SU-DHL-6 (cell line): ENCODE measurements at regions not wholly inside any gene's neighbourhood (a gene's known extent, or its start where the extent isn't known, plus 50 kb on each side); places are given as distances from the start of the nearest gene placed in this dataset.
"Not testable (repeated sequence)": the region's sequence is repeated elsewhere in the genome, so short reads cannot be mapped to it uniquely, and the experiment has no call there.

Experiments
- H2AFZ ChIP-seq: fragments of 200-600 bp; sonication (generic); 2 replicates; pipeline ENCODE4 v1.6.1; 2014; ENCODE audit warnings: low read depth, mild to moderate bottlenecking, moderate library complexity, mixed read lengths, antibody characterized with exemption, low read length; ENCODE audit not compliant: severe bottlenecking
- H3F3A ChIP-seq: fragments of 200-600 bp; shearing (Covaris generic); 2 replicates; pipeline ENCODE4 v1.6.0; 2016; ENCODE audit warnings: antibody characterized with exemption, mild to moderate bottlenecking; ENCODE audit not compliant: insufficient read depth
- H3K27ac ChIP-seq: fragments of 200-600 bp; sonication (generic); 2 replicates; pipeline ENCODE4 v1.5.1; 2016; ENCODE audit warnings: low read depth, mild to moderate bottlenecking, low read length, moderate library complexity, mixed read lengths
- H3K27me3 ChIP-seq: fragments of 200-600 bp; sonication (generic), shearing (Covaris generic); 2 replicates; pipeline ENCODE4 v1.6.0; 2014; ENCODE audit warnings: mild to moderate bottlenecking, low read length
- H3K36me3 ChIP-seq: fragments of 200-600 bp; sonication (generic); 2 replicates; pipeline ENCODE4 v1.6.1; 2014; ENCODE audit warnings: mild to moderate bottlenecking, low read length, mixed read lengths
- H3K4me2 ChIP-seq: fragments of 300-600, 200-600 bp; shearing (Covaris generic), sonication (generic); 2 replicates; pipeline ENCODE4 v1.6.0; 2014; ENCODE audit warnings: low read length, low read depth, mild to moderate bottlenecking; ENCODE audit not compliant: poor library complexity, severe bottlenecking
- H3K4me3 ChIP-seq: fragments of 200-600 bp; sonication (generic); 2 replicates; pipeline ENCODE4 v1.5.1; 2014; ENCODE audit warnings: antibody characterized with exemption, low read length, mild to moderate bottlenecking, mixed read lengths; ENCODE audit not compliant: insufficient read depth, poor library complexity, severe bottlenecking
- H3K79me2 ChIP-seq: fragments of 200-600 bp; sonication (generic); 2 replicates; pipeline ENCODE4 v1.6.1; 2014; ENCODE audit warnings: mild to moderate bottlenecking, low read length, moderate library complexity; ENCODE audit not compliant: insufficient read depth
- H3K9ac ChIP-seq: fragments of 200-600 bp; sonication (generic); 2 replicates; pipeline ENCODE4 v1.7.0; 2014; ENCODE audit warnings: mild to moderate bottlenecking, low read length
- H3K9me2 ChIP-seq: fragments of 200-600 bp; sonication (generic); replicated peaks from 2 replicates; pipeline ENCODE4 v1.6.1; 2014; ENCODE audit warnings: low read length; ENCODE audit not compliant: insufficient read depth
- H3K9me3 ChIP-seq: fragments of 200-600 bp; sonication (generic); 2 replicates; pipeline ENCODE4 v1.6.1; 2014; ENCODE audit warnings: low read length, mixed read lengths; ENCODE audit not compliant: insufficient read depth
- H4K20me1 ChIP-seq: fragments of 200-600 bp; sonication (generic); 2 replicates; pipeline ENCODE4 v1.6.1; 2014; ENCODE audit warnings: low read depth, mild to moderate bottlenecking, antibody characterized with exemption, low read length, moderate library complexity, mixed read lengths
- EZH2phosphoT487 ChIP-seq: fragments of 200-600 bp; sonication (generic), shearing (Covaris generic); conservative IDR thresholded peaks from 2 replicates; pipeline ENCODE4 v1.6.1; 2018; ENCODE audit warnings: mild to moderate bottlenecking, antibody characterized with exemption, low read length, moderate library complexity, mixed read lengths
- TF ChIP-seq, protein P1 (sequence below): fragments of 200-600 bp; sonication (generic); IDR thresholded peaks from one replicate; pipeline ENCODE4 v1.5.1; 2017; ENCODE audit warnings: antibody characterized with exemption, mild to moderate bottlenecking, low read length, moderate library complexity; ENCODE audit not compliant: insufficient read depth, poor library complexity, severe bottlenecking

GRCh38 chr12:92395322-92395721 lies 249.7 kb upstream of the BTG1 start:
- Histone ChIP-seq H3K79me2 (no peaks in the 10 kb centered on the region), H3F3A (no peaks in the 10 kb centered on the region), H4K20me1 (no peaks in the 10 kb centered on the region), H3K27ac (no peak overlapping the region), H3K36me3 (no peaks in the 10 kb centered on the region), H3K9me3 (peaks cover 4% of the 10 kb centered on the region; the same call in 1 of the 2 replicates), H3K9me2 (no peaks in the 10 kb centered on the region), H2AFZ (no peak overlapping the region), H3K4me3 (no peak overlapping the region), H3K27me3 (no peaks in the 10 kb centered on the region), H3K9ac (no peak overlapping the region), H3K4me2 (no peak overlapping the region)
- TF ChIP-seq, protein P1, sequence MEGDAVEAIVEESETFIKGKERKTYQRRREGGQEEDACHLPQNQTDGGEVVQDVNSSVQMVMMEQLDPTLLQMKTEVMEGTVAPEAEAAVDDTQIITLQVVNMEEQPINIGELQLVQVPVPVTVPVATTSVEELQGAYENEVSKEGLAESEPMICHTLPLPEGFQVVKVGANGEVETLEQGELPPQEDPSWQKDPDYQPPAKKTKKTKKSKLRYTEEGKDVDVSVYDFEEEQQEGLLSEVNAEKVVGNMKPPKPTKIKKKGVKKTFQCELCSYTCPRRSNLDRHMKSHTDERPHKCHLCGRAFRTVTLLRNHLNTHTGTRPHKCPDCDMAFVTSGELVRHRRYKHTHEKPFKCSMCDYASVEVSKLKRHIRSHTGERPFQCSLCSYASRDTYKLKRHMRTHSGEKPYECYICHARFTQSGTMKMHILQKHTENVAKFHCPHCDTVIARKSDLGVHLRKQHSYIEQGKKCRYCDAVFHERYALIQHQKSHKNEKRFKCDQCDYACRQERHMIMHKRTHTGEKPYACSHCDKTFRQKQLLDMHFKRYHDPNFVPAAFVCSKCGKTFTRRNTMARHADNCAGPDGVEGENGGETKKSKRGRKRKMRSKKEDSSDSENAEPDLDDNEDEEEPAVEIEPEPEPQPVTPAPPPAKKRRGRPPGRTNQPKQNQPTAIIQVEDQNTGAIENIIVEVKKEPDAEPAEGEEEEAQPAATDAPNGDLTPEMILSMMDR, result no peak
- TF ChIP-seq EZH2phosphoT487, result no peak

DNA sequence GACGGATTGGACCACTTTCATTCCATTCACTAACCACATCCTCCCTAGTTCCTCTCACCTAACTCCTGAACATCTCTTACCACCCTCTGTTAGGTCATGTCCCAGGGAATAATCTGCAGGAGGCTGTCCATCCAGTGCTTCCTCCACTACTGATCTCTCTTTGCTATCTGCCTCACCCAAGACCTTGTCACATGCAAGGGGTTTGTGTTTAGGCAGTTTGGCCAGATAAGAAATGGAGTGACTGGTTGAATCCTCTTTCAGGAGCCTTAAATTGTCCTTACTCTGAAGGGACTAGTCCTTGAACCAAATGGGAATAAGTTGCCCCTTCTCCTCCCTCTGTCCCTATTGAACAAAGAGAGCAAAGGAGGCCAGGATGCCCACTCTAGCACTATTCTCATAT lies 249.2 kb upstream of the BTG1 start:
- TF ChIP-seq, protein P1, result no peak
- TF ChIP-seq EZH2phosphoT487, result no peak
- H3K4me2 ChIP-seq, result no peak overlapping the region
- no peak overlapping the region for H3K9ac ChIP-seq
- H3K27me3 ChIP-seq, result no peaks in the 10 kb centered on the region
- H3K4me3 ChIP-seq, result no peak overlapping the region
- H3K9me2 ChIP-seq, result no peaks in the 10 kb centered on the region
- no peaks in the 10 kb centered on the region for H3K36me3 ChIP-seq
- no peak overlapping the region for H2AFZ ChIP-seq
- peaks cover 4% of the 10 kb centered on the region; the same call in 1 of the 2 replicates for H3K9me3 ChIP-seq
- no peaks in the 10 kb centered on the region for H4K20me1 ChIP-seq
- no peaks in the 10 kb centered on the region for H3F3A ChIP-seq
- H3K27ac ChIP-seq, result no peak overlapping the region
- H3K79me2 ChIP-seq, result no peaks in the 10 kb centered on the region

DNA sequence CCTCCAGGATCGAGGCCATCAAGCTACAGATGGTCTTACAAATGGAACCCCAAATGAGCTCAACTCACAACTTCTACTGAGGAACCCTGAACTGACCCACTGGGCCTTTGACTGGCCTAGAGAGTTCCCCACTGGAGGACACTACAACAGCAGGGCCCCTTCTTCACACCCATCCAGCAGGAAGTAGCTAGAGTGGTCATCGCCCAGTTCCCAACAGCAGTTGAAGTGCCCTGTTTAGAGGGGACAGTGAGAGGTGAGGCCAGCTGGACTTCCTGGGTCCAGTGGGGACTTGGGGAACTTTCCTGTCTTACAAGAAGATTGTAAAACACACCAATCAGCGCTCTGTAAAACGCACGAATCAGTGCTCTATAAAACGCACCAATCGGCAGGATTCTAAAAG lies 247.9 kb upstream of the BTG1 start:
- Histone ChIP-seq H3K79me2 (no peaks in the 10 kb centered on the region), H3K9me3 (peaks cover 4% of the 10 kb centered on the region; the same call in 1 of the 2 replicates), H4K20me1 (no peaks in the 10 kb centered on the region), H3K9me2 (no peaks in the 10 kb centered on the region), H3K4me2 (no peak overlapping the region), H3K36me3 (no peaks in the 10 kb centered on the region), H3F3A (no peaks in the 10 kb centered on the region), H3K9ac (no peak overlapping the region), H3K27me3 (no peaks in the 10 kb centered on the region), H3K4me3 (no peak overlapping the region), H2AFZ (no peak overlapping the region), H3K27ac (no peak overlapping the region)
- TF ChIP-seq, protein P1, result no peak
- no peak for TF ChIP-seq EZH2phosphoT487

DNA sequence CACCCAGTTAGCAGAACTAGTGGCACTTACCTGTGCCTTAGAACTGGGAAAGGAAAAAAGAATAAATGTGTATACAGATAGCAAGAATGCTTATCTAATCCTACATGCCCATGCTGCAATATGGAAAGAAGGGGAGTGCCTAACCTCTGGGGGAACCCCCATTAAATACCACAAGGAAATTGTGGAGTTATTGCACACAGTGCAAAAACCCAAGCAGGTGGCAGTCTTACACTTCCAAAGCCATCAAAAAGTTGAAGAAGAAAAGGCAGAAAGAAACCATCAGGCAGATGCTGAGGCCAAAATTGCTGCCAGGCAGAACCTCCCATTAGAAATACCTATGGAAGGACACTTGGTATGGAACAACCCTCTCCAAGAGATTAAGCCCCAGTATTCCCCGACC lies 246.1 kb upstream of the BTG1 start:
- not testable (repeated sequence) for H3K79me2 ChIP-seq, H3K36me3 ChIP-seq, H3K27ac ChIP-seq, H3K9me2 ChIP-seq, H3K4me3 ChIP-seq, H3K9me3 ChIP-seq, H3K27me3 ChIP-seq, H3K4me2 ChIP-seq, H2AFZ ChIP-seq, H4K20me1 ChIP-seq, H3F3A ChIP-seq, H3K9ac ChIP-seq
